A673 (cell line): ENCODE measurements at regions not wholly inside any gene's neighbourhood (a gene's known extent, or its start where the extent isn't known, plus 50 kb on each side); places are given as distances from the start of the nearest gene placed in this dataset.

Experiments
- BruUV-seq: library from RNA; stranded (reverse); fragments of 400-500 nt; replicated peaks from 2 replicates; lab custom pipeline; 2021; lab: Mats Ljungman, UMichigan
- CTCF ChIA-PET: fragments of 300-600 bp; sonication (Branson Sonifier 250); formaldehyde crosslinking; loops from one replicate; lab custom pipeline; 2022; ENCODE audit warnings: antibody characterized with exemption; lab: Charles Lee
- POLR2A ChIA-PET: fragments of 300-600 bp; sonication (Branson Sonifier 250); formaldehyde crosslinking; loops from one replicate; lab custom pipeline; 2022; ENCODE audit warnings: antibody characterized with exemption; ENCODE audit not compliant: low non-redundant PET; lab: Charles Lee
- DNase-seq: peaks from one replicate; pipeline ENCODE4 v3.0.0-alpha.2; 2015; ENCODE audit warnings: low spot score
- H3K27ac ChIP-seq: fragments of 200-600 bp; sonication (generic); 2 replicates; pipeline ENCODE4 v1.5.1; 2016; ENCODE audit warnings: mixed run types, low read depth, mild to moderate bottlenecking, mixed read lengths, antibody characterized with exemption, low read length; ENCODE audit not compliant: poor library complexity, severe bottlenecking
- H3K27me3 ChIP-seq: fragments of 200-600 bp; sonication (generic); replicated peaks from 2 replicates; pipeline ENCODE4 v1.6.1; 2017; ENCODE audit warnings: mixed run types, low read depth, mild to moderate bottlenecking, mixed read lengths, antibody characterized with exemption, low read length; ENCODE audit not compliant: insufficient read depth, poor library complexity
- H3K36me3 ChIP-seq: fragments of 200-600 bp; sonication (generic); 2 replicates; pipeline ENCODE4 v1.6.1; 2016; ENCODE audit warnings: mixed run types, mild to moderate bottlenecking, mixed read lengths, antibody characterized with exemption, low read length; ENCODE audit not compliant: insufficient read depth, poor library complexity, severe bottlenecking
- H3K4me1 ChIP-seq: fragments of 200-600 bp; sonication (generic); 2 replicates; pipeline ENCODE4 v1.6.1; 2017; ENCODE audit warnings: mixed run types, mild to moderate bottlenecking, mixed read lengths, antibody characterized with exemption, low read length; ENCODE audit not compliant: insufficient read depth, poor library complexity, severe bottlenecking
- H3K4me3 ChIP-seq: fragments of 200-600 bp; sonication (generic); 2 replicates; pipeline ENCODE4 v1.5.1; 2016; ENCODE audit warnings: low read depth, mixed run types, mild to moderate bottlenecking, mixed read lengths, low read length; ENCODE audit not compliant: poor library complexity, severe bottlenecking
- H3K9me3 ChIP-seq: fragments of 200-600 bp; sonication (generic); 2 replicates; pipeline ENCODE4 v1.6.1; 2016; ENCODE audit warnings: mixed run types, low read depth, mild to moderate bottlenecking, mixed read lengths, antibody characterized with exemption, low read length; ENCODE audit not compliant: poor library complexity, severe bottlenecking
- EZH2 ChIP-seq: fragments of 200-600 bp; sonication (generic); IDR thresholded peaks from 2 replicates; pipeline ENCODE4 v1.6.1; 2017; ENCODE audit warnings: borderline replicate concordance, low read depth, mild to moderate bottlenecking, mixed read lengths, antibody characterized with exemption, low read length; ENCODE audit not compliant: poor library complexity, severe bottlenecking
- intact Hi-C: fragments of 100-400 bp; cut with micrococcal nuclease; formaldehyde crosslinking; loops from one replicate; pipeline ENCODE4 v1.10.0; 2022; ENCODE audit not compliant: unreplicated experiment
- TF ChIP-seq, protein P1 (sequence below): fragments of 300-800, 200-600 bp; sonication (generic); conservative IDR thresholded peaks from 2 replicates; pipeline ENCODE4 v1.5.1; 2017; ENCODE audit warnings: low read depth, mild to moderate bottlenecking, antibody characterized with exemption, low read length, moderate library complexity, mixed read lengths

- POLR2A ChIA-PET = no interaction called here
- Histone ChIP-seq H3K9me3 (no peaks in the 10 kb centered on the region), H3K4me1 (no peaks in the 10 kb centered on the region), H3K27me3 (no peaks in the 10 kb centered on the region), H3K36me3 (no peaks in the 10 kb centered on the region), H3K27ac (no peak overlapping the region), H3K4me3 (no peak overlapping the region)
- DNase-seq = no peak
- CTCF ChIA-PET = no interaction called here
- no peak for TF ChIP-seq EZH2
- TF ChIP-seq, protein P1, sequence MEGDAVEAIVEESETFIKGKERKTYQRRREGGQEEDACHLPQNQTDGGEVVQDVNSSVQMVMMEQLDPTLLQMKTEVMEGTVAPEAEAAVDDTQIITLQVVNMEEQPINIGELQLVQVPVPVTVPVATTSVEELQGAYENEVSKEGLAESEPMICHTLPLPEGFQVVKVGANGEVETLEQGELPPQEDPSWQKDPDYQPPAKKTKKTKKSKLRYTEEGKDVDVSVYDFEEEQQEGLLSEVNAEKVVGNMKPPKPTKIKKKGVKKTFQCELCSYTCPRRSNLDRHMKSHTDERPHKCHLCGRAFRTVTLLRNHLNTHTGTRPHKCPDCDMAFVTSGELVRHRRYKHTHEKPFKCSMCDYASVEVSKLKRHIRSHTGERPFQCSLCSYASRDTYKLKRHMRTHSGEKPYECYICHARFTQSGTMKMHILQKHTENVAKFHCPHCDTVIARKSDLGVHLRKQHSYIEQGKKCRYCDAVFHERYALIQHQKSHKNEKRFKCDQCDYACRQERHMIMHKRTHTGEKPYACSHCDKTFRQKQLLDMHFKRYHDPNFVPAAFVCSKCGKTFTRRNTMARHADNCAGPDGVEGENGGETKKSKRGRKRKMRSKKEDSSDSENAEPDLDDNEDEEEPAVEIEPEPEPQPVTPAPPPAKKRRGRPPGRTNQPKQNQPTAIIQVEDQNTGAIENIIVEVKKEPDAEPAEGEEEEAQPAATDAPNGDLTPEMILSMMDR = no peak
- intact Hi-C loops = loop anchor here (2.0 kb wide), 1 partner anchor 201 kb away; no protein-coding TSS in a partner anchor
- BruUV-seq = no TSS peak
Observed at GRCh38 chr14:61925732-61926435, 163.7 kb downstream of the SNAPC1 start.

DNA sequence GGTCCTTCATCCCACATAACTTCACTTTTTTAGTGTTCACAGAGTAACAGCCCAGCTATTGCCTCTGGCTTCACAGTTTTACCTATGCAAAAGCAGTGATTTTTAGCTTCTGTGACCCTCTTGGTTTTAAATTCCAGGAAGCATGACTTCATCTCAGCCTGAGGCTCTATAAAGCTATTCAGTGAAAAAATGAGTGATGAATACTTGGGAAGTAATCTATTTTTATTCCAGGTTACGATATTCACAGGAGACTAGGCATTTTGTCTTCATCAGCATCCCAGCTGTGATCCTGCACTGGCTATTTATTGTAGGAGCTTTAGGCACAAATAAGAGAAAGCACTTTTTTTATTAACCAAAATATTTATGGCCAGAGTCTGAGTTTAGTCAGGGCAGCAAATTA lies 164.8 kb downstream of the SNAPC1 start:
- ChIA-PET CTCF (interaction anchor here (1.9 kb wide), 1 partner anchor 200 kb away, joined by 7 read pairs; no protein-coding TSS in a partner anchor), POLR2A (no interaction called here)
- no peak for TF ChIP-seq EZH2
- TF ChIP-seq, protein P1 = no peak
- no peaks in the 10 kb centered on the region for H3K27me3 ChIP-seq
- no peak overlapping the region for H3K27ac ChIP-seq
- no peak for DNase-seq
- no TSS peak for BruUV-seq
- intact Hi-C loops = no loop called here
- no peak overlapping the region for H3K4me3 ChIP-seq
- H3K9me3 ChIP-seq = no peaks in the 10 kb centered on the region
- no peaks in the 10 kb centered on the region for H3K4me1 ChIP-seq
- H3K36me3 ChIP-seq = no peaks in the 10 kb centered on the region

DNA sequence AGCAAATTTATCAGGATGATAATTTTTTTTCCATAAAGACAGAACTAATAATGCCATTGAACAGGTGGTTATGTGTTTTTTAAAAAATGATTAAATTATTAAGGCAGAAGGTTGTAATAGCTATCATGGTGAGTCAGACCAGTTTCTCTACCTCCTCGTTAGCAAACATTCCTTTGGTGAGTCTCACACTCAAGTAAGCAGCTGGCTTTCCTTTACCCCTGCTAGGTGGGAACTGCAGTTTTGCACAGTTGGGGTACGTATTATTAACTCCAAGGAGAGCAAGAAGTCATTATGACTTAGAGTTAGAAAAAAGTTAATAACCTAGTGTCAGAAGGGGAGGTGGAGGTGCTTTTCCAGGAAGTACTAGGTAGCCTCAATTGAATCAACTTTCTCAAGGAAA lies 165.3 kb downstream of the SNAPC1 start:
- Histone ChIP-seq H3K36me3 (no peaks in the 10 kb centered on the region), H3K4me1 (no peaks in the 10 kb centered on the region), H3K4me3 (no peak overlapping the region), H3K9me3 (no peaks in the 10 kb centered on the region), H3K27ac (no peak overlapping the region), H3K27me3 (no peaks in the 10 kb centered on the region)
- ChIA-PET CTCF (interaction anchor here (1.9 kb wide), 1 partner anchor 199 kb away, joined by 7 read pairs; no protein-coding TSS in a partner anchor), POLR2A (no interaction called here)
- no peak for TF ChIP-seq EZH2
- TF ChIP-seq, protein P1 = no peak
- intact Hi-C loops = no loop called here
- DNase-seq = no peak
- no TSS peak for BruUV-seq
